ENCODE measurements at regions not wholly inside any gene's neighbourhood (a gene's known extent, or its start where the extent isn't known, plus 50 kb on each side); places are given as distances from the start of the nearest gene placed in this dataset.

- H3K4me2 ChIP-seq: no peak overlapping the region
- H3K4me3 ChIP-seq: no peak overlapping the region
- Mint-ChIP-seq H3K4me1 (no peaks in the 10 kb centered on the region), H3K27me3 (ENCODE audit: insufficient read depth, low read depth, poor library complexity) (no peaks in the 10 kb centered on the region), H3K4me3 (no peak overlapping the region), H3K9me3 (no peaks in the 10 kb centered on the region), H3K27ac (no peak overlapping the region), H3K36me3 (ENCODE audit: low read depth) (no peaks in the 10 kb centered on the region)
- H3K4me1 ChIP-seq (ENCODE audit: insufficient read depth): no peaks in the 10 kb centered on the region
- DNase-seq (ENCODE audit: low spot score) (no peak), ATAC-seq (no peak)
- no peaks in the 10 kb centered on the region for H3F3A ChIP-seq (replicated peaks; ENCODE audit: low read depth)
- no peak overlapping the region for H2AFZ ChIP-seq
- H3K9me2 ChIP-seq (ENCODE audit: insufficient read depth): no peaks in the 10 kb centered on the region
- H3K79me2 ChIP-seq (replicated peaks; ENCODE audit: insufficient read depth): no peaks in the 10 kb centered on the region
- no peaks in the 10 kb centered on the region for H4K20me1 ChIP-seq (replicated peaks; ENCODE audit: insufficient read depth)
- TF ChIP-seq, protein P1, sequence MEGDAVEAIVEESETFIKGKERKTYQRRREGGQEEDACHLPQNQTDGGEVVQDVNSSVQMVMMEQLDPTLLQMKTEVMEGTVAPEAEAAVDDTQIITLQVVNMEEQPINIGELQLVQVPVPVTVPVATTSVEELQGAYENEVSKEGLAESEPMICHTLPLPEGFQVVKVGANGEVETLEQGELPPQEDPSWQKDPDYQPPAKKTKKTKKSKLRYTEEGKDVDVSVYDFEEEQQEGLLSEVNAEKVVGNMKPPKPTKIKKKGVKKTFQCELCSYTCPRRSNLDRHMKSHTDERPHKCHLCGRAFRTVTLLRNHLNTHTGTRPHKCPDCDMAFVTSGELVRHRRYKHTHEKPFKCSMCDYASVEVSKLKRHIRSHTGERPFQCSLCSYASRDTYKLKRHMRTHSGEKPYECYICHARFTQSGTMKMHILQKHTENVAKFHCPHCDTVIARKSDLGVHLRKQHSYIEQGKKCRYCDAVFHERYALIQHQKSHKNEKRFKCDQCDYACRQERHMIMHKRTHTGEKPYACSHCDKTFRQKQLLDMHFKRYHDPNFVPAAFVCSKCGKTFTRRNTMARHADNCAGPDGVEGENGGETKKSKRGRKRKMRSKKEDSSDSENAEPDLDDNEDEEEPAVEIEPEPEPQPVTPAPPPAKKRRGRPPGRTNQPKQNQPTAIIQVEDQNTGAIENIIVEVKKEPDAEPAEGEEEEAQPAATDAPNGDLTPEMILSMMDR (conservative IDR thresholded peaks at IDR 0.05; ENCODE audit: low read depth in 2 of 2): no peak
- TF ChIP-seq, protein P2, sequence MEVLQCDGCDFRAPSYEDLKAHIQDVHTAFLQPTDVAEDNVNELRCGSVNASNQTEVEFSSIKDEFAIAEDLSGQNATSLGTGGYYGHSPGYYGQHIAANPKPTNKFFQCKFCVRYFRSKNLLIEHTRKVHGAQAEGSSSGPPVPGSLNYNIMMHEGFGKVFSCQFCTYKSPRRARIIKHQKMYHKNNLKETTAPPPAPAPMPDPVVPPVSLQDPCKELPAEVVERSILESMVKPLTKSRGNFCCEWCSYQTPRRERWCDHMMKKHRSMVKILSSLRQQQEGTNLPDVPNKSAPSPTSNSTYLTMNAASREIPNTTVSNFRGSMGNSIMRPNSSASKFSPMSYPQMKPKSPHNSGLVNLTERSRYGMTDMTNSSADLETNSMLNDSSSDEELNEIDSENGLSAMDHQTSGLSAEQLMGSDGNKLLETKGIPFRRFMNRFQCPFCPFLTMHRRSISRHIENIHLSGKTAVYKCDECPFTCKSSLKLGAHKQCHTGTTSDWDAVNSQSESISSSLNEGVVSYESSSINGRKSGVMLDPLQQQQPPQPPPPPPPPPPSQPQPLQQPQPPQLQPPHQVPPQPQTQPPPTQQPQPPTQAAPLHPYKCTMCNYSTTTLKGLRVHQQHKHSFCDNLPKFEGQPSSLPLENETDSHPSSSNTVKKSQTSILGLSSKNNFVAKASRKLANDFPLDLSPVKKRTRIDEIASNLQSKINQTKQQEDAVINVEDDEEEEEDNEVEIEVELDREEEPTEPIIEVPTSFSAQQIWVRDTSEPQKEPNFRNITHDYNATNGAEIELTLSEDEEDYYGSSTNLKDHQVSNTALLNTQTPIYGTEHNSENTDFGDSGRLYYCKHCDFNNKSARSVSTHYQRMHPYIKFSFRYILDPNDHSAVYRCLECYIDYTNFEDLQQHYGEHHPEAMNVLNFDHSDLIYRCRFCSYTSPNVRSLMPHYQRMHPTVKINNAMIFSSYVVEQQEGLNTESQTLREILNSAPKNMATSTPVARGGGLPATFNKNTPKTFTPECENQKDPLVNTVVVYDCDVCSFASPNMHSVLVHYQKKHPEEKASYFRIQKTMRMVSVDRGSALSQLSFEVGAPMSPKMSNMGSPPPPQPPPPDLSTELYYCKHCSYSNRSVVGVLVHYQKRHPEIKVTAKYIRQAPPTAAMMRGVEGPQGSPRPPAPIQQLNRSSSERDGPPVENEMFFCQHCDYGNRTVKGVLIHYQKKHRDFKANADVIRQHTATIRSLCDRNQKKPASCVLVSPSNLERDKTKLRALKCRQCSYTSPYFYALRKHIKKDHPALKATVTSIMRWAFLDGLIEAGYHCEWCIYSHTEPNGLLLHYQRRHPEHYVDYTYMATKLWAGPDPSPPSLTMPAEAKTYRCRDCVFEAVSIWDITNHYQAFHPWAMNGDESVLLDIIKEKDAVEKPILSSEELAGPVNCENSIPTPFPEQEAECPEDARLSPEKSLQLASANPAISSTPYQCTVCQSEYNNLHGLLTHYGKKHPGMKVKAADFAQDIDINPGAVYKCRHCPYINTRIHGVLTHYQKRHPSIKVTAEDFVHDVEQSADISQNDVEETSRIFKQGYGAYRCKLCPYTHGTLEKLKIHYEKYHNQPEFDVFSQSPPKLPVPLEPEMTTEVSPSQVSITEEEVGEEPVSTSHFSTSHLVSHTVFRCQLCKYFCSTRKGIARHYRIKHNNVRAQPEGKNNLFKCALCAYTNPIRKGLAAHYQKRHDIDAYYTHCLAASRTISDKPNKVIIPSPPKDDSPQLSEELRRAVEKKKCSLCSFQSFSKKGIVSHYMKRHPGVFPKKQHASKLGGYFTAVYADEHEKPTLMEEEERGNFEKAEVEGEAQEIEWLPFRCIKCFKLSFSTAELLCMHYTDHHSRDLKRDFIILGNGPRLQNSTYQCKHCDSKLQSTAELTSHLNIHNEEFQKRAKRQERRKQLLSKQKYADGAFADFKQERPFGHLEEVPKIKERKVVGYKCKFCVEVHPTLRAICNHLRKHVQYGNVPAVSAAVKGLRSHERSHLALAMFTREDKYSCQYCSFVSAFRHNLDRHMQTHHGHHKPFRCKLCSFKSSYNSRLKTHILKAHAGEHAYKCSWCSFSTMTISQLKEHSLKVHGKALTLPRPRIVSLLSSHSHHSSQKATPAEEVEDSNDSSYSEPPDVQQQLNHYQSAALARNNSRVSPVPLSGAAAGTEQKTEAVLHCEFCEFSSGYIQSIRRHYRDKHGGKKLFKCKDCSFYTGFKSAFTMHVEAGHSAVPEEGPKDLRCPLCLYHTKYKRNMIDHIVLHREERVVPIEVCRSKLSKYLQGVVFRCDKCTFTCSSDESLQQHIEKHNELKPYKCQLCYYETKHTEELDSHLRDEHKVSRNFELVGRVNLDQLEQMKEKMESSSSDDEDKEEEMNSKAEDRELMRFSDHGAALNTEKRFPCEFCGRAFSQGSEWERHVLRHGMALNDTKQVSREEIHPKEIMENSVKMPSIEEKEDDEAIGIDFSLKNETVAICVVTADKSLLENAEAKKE (CRISPR knock-in tag; IDR thresholded peaks at IDR 0.05): no peak
- TF ChIP-seq EZH2phosphoT487 (IDR thresholded peaks at IDR 0.05; ENCODE audit: unreplicated experiment) (no peak), CREB1 (CRISPR knock-in tag; IDR thresholded peaks at IDR 0.05; ENCODE audit: low read depth) (no peak), STAT1 (IDR thresholded peaks at IDR 0.05; ENCODE audit: unreplicated experiment) (no peak), NANOG (IDR thresholded peaks at IDR 0.05; ENCODE audit: borderline replicate concordance) (no peak), ETS1 (IDR thresholded peaks at IDR 0.05) (no peak), POLR2AphosphoS5 (IDR thresholded peaks at IDR 0.05; ENCODE audit: low read depth) (no peak), JUNB (IDR thresholded peaks at IDR 0.05; ENCODE audit: unreplicated experiment) (no peak), REST (IDR thresholded peaks at IDR 0.05; ENCODE audit: unreplicated experiment) (no peak), EZH2 (IDR thresholded peaks at IDR 0.05; ENCODE audit: low read depth, unreplicated experiment) (no peak), ZNF114 (CRISPR knock-in tag; IDR thresholded peaks at IDR 0.05) (no peak), ZNF331 (CRISPR knock-in tag; IDR thresholded peaks at IDR 0.05; ENCODE audit: low read depth) (no peak)
- H3K36me3 ChIP-seq (ENCODE audit: insufficient read depth): no peaks in the 10 kb centered on the region; the same call in 1 of the 2 replicates
- no peak overlapping the region for H3K27ac ChIP-seq (ENCODE audit: low read depth)
- no peaks in the 10 kb centered on the region for H3K27me3 ChIP-seq (ENCODE audit: insufficient read depth)
Measured at GRCh38 chr5:101431201-101431600, 528.1 kb upstream of the ST8SIA4 start.
